ENCODE measurements at regions not wholly inside any gene's neighbourhood (a gene's known extent, or its start where the extent isn't known, plus 50 kb on each side); places are given as distances from the start of the nearest gene placed in this dataset.

DNA sequence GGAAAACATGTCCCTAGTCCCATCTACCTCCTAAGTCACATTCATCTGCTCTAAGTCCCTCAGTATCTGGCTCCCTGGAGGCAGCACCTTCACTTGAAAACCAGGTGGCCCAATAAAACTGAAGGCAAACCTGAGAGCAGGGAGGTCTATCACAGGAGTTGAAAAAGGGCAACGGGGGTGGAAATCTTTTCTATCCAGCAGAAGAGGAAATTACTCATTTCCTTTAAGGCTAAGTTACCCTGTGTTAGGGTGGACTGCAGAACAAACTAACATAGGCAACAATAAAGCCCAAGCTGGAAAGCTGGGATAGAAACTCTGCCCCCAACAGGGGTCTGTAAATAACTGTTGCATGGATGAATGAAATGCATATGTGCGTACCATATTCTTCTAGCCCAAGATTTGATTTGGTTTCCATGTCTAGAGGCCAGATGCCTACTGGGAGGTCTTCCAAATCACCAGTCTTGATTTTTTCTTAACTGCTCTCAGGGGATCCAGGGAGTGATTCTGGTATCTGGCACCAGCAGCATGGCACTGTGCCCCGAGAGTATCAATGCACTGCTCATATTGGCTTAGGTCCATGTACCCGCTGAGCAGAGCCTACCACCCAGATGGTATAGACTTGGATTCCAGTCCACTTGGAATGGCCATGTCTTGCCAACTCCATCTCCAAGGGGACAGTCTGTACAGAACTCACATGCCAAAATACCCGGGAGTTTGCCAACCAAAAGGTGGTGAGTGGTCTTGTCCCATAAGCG lies 350.0 kb upstream of the NCAM1 start:
- Histone ChIP-seq H3K9me3 (no peaks in the 10 kb centered on the region), H3K4me3 (no peak overlapping the region), H3K36me3 (no peaks in the 10 kb centered on the region), H3K27ac (no peak overlapping the region), H3K4me1 (peaks cover 27% of the 10 kb centered on the region), H3K27me3 (no peaks in the 10 kb centered on the region)
- intact Hi-C loops (cut with DNase I): no loop called here
- no peak for DNase-seq (ENCODE audit: extremely low spot score in 2 of 2)
- TF ChIP-seq, protein P1, sequence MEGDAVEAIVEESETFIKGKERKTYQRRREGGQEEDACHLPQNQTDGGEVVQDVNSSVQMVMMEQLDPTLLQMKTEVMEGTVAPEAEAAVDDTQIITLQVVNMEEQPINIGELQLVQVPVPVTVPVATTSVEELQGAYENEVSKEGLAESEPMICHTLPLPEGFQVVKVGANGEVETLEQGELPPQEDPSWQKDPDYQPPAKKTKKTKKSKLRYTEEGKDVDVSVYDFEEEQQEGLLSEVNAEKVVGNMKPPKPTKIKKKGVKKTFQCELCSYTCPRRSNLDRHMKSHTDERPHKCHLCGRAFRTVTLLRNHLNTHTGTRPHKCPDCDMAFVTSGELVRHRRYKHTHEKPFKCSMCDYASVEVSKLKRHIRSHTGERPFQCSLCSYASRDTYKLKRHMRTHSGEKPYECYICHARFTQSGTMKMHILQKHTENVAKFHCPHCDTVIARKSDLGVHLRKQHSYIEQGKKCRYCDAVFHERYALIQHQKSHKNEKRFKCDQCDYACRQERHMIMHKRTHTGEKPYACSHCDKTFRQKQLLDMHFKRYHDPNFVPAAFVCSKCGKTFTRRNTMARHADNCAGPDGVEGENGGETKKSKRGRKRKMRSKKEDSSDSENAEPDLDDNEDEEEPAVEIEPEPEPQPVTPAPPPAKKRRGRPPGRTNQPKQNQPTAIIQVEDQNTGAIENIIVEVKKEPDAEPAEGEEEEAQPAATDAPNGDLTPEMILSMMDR (IDR thresholded peaks at IDR 0.05): no peak
- TF ChIP-seq POLR2A (IDR thresholded peaks at IDR 0.05): no peak
- no peak for TF ChIP-seq POLR2AphosphoS5 (IDR thresholded peaks at IDR 0.05; ENCODE audit: insufficient read depth in 1 of 2, low read depth in 1 of 2)

DNA sequence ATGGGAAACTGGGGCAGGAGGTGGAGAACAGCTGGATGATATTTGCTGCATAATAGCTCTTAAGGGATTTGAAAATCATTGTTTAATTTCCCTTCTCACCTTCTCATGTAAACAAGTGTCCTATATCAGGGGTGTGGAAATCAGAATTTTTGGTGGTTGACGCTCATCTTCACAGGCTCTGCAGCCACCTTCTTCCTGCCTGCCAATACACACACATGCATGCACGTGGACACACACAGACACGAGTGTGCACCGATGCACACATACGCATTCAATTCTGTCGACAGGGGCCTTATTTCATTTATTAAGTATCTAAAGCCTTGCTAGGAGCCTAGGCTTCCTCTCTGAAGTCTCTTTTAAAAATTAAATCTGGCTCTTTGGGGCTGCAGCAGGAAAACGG lies 349.4 kb upstream of the NCAM1 start:
- peaks cover 27% of the 10 kb centered on the region for H3K4me1 ChIP-seq
- no peaks in the 10 kb centered on the region for H3K36me3 ChIP-seq
- intact Hi-C loops (cut with DNase I): no loop called here
- no peak for DNase-seq (ENCODE audit: extremely low spot score in 2 of 2)
- H3K4me3 ChIP-seq: no peak overlapping the region
- no peaks in the 10 kb centered on the region for H3K27me3 ChIP-seq
- no peak for TF ChIP-seq POLR2AphosphoS5 (IDR thresholded peaks at IDR 0.05; ENCODE audit: insufficient read depth in 1 of 2, low read depth in 1 of 2)
- TF ChIP-seq POLR2A (IDR thresholded peaks at IDR 0.05): no peak
- TF ChIP-seq, protein P1 (IDR thresholded peaks at IDR 0.05): no peak
- H3K9me3 ChIP-seq: no peaks in the 10 kb centered on the region
- H3K27ac ChIP-seq: no peak overlapping the region

GRCh38 chr11:112612250-112612849 lies 348.9 kb upstream of the NCAM1 start:
- Histone ChIP-seq H3K27ac (peak overlapping the region; percentile 48), H3K4me3 (no peak overlapping the region), H3K36me3 (no peaks in the 10 kb centered on the region), H3K27me3 (no peaks in the 10 kb centered on the region), H3K4me1 (peaks cover 27% of the 10 kb centered on the region), H3K9me3 (no peaks in the 10 kb centered on the region)
- intact Hi-C loops (cut with DNase I): no loop called here
- DNase-seq (ENCODE audit: extremely low spot score in 2 of 2): no peak
- TF ChIP-seq POLR2AphosphoS5 (IDR thresholded peaks at IDR 0.05; ENCODE audit: insufficient read depth in 1 of 2, low read depth in 1 of 2): no peak
- TF ChIP-seq, protein P1 (IDR thresholded peaks at IDR 0.05): no peak
- TF ChIP-seq POLR2A (IDR thresholded peaks at IDR 0.05): no peak

DNA sequence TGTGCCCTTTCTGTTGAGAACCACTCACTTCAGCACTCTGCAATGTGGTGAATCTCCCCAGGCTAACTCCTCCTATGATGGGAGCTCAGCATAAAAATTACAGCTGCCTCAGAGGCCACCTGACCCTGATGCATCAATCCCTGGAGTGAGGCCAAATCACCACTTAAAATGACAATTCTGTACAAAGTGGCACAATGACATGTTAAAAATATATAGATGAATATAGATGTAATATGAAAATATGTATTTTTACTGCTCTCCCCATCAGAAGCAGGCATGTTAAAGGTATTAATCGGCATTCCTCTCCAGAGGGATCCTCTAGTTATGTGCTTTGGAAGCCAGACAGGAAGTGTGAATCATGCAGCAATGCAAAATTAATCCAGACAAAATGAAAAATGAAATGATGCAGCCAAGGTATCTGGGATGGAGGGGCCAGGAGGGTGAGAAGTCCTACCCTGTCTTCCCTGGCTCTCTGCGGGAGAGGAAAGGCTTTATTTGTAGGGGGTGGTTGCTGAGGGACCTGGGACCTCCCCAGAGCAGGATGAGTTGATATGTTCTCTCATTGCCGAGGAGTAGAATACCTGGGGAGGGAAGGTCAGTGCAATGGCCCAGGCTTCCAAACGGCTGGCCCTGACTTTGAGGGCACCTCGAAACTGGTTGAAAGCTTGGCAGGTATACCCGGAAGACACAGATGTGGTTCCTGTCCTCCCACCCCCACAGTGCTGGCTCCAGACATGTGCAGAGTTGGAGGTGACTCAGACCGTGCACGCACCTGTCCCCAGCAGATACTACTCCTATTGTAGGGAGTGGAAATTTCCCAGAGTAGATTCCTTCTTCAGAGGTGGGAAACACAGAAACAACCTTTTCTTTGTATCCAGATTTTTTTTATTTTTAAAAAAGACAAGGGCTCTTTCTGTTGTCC lies 347.9 kb upstream of the NCAM1 start:
- Histone ChIP-seq H3K27ac (peak overlapping the region; percentile 48), H3K27me3 (no peaks in the 10 kb centered on the region), H3K9me3 (no peaks in the 10 kb centered on the region), H3K4me3 (no peak overlapping the region), H3K4me1 (peaks cover 27% of the 10 kb centered on the region), H3K36me3 (no peaks in the 10 kb centered on the region)
- DNase-seq (ENCODE audit: extremely low spot score in 2 of 2): peak in 1 of 2 donors; percentile 90
- intact Hi-C loops (cut with DNase I): no loop called here
- TF ChIP-seq POLR2A (IDR thresholded peaks at IDR 0.05) (no peak), POLR2AphosphoS5 (IDR thresholded peaks at IDR 0.05; ENCODE audit: insufficient read depth in 1 of 2, low read depth in 1 of 2) (no peak)
- TF ChIP-seq, protein P1 (IDR thresholded peaks at IDR 0.05): no peak

All from vagina (tissue), 2 donors.